ENCODE measurements at regions not wholly inside any gene's neighbourhood (a gene's known extent, or its start where the extent isn't known, plus 50 kb on each side); places are given as distances from the start of the nearest gene placed in this dataset.
A peak's percentile ranks its signal among the peaks of the same experiment; 100 is the strongest.

DNA sequence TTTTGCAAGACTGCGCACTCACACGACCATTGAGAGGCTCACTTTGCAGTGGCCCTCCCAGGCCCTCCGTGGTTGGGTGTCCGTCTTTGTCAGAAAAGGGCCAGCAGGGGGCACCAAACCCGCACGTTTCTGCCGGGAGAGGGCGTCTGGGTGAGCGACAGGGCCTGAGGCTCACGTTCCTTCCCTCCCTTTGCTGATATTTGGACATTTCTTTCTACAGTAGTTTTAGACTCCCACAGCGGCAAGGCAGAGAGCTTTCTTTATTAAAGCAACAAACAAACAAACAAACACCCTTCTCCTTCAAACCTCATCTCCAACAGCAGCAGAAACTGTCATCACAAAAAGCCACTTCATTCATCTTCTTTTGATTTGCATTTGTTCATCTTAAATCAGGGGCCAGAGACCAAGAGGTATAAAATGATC lies 79.2 kb upstream of the WDR26 start:
- 3% methylated on average over 11 of the region's 11 CpGs for WGBS, 2 donors
- TF ChIP-seq, protein P1, sequence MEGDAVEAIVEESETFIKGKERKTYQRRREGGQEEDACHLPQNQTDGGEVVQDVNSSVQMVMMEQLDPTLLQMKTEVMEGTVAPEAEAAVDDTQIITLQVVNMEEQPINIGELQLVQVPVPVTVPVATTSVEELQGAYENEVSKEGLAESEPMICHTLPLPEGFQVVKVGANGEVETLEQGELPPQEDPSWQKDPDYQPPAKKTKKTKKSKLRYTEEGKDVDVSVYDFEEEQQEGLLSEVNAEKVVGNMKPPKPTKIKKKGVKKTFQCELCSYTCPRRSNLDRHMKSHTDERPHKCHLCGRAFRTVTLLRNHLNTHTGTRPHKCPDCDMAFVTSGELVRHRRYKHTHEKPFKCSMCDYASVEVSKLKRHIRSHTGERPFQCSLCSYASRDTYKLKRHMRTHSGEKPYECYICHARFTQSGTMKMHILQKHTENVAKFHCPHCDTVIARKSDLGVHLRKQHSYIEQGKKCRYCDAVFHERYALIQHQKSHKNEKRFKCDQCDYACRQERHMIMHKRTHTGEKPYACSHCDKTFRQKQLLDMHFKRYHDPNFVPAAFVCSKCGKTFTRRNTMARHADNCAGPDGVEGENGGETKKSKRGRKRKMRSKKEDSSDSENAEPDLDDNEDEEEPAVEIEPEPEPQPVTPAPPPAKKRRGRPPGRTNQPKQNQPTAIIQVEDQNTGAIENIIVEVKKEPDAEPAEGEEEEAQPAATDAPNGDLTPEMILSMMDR (IDR thresholded peaks at IDR 0.05) = peak; percentile 82 to 91 (median 84)
- DNase-seq (peak; percentile 73 to 96 (median 86)), ATAC-seq (peak; percentile 89 to 98 (median 97)), FAIRE-seq (no peak)
- Histone ChIP-seq H3K27me3 (no peaks in the 10 kb centered on the region), H3K36me3 (no peaks in the 10 kb centered on the region), H3K4me3 (no peak overlapping the region), H3K4me1 (no peaks in the 10 kb centered on the region), H3K27ac (no peak overlapping the region), H3K9me3 (no peaks in the 10 kb centered on the region)
- intact Hi-C loops (cut with DNase I) = loop anchor here (5.0 to 10.0 kb wide), 6 partner anchors 129 to 409 kb away; no protein-coding TSS in a partner anchor

DNA sequence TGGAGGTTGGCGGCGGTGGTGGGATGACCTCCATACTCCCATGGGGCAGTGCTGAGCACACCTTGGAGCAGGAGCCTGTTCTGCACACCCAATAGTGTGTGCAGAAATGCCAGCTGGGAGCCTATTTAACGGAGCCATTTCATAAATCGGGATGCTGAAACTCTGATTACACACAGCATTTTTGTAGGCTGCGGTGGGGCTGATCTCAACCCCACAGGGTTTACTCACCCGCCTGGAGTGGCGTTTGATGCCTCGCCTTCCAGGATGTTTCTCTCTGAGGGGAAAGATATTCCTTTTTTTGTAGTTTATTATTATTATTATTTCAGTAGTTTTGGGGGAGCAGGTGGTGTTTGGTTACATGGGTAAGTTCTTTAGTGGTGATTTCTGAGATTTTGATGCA lies 82.6 kb upstream of the WDR26 start:
- H3K36me3 ChIP-seq = no peaks in the 10 kb centered on the region
- FAIRE-seq = no peak
- TF ChIP-seq, protein P1 (IDR thresholded peaks at IDR 0.05) = no peak
- no peak overlapping the region for H3K27ac ChIP-seq
- 87 to 97% methylated on average over 8 of the region's 8 CpGs for WGBS, 2 donors
- H3K9me3 ChIP-seq = no peaks in the 10 kb centered on the region
- DNase-seq = no peak
- intact Hi-C loops (cut with DNase I) = loop anchor here in 2 of 3 donors (10.0 kb wide), 2 partner anchors 338 to 398 kb away; no protein-coding TSS in a partner anchor
- H3K4me1 ChIP-seq = no peaks in the 10 kb centered on the region
- no peak overlapping the region for H3K4me3 ChIP-seq
- no peak for ATAC-seq
- no peaks in the 10 kb centered on the region for H3K27me3 ChIP-seq

DNA sequence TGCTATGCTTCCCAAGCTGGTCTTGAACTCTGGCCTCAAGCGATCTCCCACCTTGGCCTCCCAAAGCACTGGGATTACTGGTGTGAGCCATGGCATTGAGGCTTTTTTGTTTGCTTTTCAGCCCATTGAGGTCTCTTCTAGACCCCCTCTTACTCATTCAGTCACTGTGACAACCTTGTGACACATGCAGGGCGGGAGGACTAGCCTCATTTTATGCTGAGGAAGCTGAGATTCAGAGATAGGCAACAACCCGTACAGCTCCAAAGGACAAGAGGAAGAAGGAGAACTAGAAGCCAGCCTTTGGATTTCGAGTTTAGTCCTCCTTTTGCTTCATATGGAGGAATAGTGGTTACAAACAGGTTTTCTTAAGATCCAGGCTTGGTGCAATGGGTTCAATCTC lies 83.9 kb upstream of the WDR26 start:
- no peak overlapping the region for H3K27ac ChIP-seq
- ATAC-seq (no peak), FAIRE-seq (no peak), DNase-seq (no peak)
- WGBS, 2 donors = 89 to 92% methylated on average over 4 of the region's 4 CpGs
- no peak overlapping the region for H3K4me3 ChIP-seq
- H3K27me3 ChIP-seq = no peaks in the 10 kb centered on the region
- H3K4me1 ChIP-seq = no peaks in the 10 kb centered on the region
- TF ChIP-seq, protein P1 (IDR thresholded peaks at IDR 0.05) = no peak
- no peaks in the 10 kb centered on the region for H3K36me3 ChIP-seq
- intact Hi-C loops (cut with DNase I) = loop anchor here in 2 of 3 donors (10.0 kb wide), 2 partner anchors 336 to 396 kb away; no protein-coding TSS in a partner anchor
- H3K9me3 ChIP-seq = no peaks in the 10 kb centered on the region

DNA sequence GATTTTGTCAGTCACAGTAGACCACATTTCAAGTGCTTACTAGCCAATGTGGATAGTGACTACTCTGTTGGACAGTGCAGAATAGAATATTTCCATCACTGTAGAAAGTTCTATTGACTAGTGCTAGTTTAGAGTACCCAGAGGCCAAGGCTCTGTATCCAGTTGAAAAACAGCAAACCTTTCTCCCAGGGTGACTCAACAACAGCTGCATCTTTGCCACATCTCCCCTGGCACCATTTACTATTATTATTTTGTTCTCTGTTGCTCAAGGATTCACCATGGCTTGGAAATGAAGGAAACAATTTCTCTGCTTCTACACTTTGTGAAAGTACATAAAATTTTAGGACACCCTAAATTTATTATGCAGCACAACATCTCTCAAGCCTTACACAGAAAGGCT lies 85.3 kb upstream of the WDR26 start:
- intact Hi-C loops (cut with DNase I) = loop anchor here in 2 of 3 donors (10.0 kb wide), 3 partner anchors 115 to 395 kb away; no protein-coding TSS in a partner anchor
- no peaks in the 10 kb centered on the region for H3K36me3 ChIP-seq
- no peaks in the 10 kb centered on the region for H3K27me3 ChIP-seq
- ATAC-seq (no peak), DNase-seq (no peak), FAIRE-seq (no peak)
- H3K4me3 ChIP-seq = no peak overlapping the region
- TF ChIP-seq, protein P1 (IDR thresholded peaks at IDR 0.05) = no peak
- no peak overlapping the region for H3K27ac ChIP-seq
- H3K9me3 ChIP-seq = no peaks in the 10 kb centered on the region
- no peaks in the 10 kb centered on the region for H3K4me1 ChIP-seq

DNA sequence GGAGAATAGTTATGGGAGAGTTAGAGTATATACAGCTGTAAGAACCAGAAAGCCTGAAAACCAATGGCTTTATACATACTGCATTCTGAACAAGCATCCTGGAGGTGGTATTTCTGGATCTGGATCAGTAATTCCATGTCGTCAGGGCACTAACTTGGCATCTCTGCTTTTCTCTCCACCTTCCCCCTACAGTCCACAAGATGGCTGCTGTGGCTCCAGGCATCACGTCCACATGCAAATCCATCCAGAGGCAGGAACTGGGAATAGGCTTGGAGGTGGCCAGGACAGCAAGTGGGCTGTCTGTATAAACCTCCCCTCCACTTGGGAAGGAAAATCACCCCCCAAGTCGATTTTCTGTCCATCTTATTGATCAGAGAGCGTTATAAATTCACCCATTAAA lies 86.2 kb upstream of the WDR26 start:
- no peak for DNase-seq
- 77 to 83% methylated on average over 4 of the region's 4 CpGs for WGBS, 2 donors

More for the DNA sequence above, 86.2 kb upstream of the WDR26 start:
- TF ChIP-seq, protein P1 (IDR thresholded peaks at IDR 0.05) = no peak
- Histone ChIP-seq H3K4me1 (no peaks in the 10 kb centered on the region), H3K4me3 (no peak overlapping the region), H3K36me3 (no peaks in the 10 kb centered on the region), H3K27ac (no peak overlapping the region), H3K9me3 (no peaks in the 10 kb centered on the region), H3K27me3 (no peaks in the 10 kb centered on the region)
- ATAC-seq = no peak
- intact Hi-C loops (cut with DNase I) = loop anchor here in 1 of 3 donors (10.0 kb wide), 1 partner anchor 114 kb away; no protein-coding TSS in a partner anchor
- no peak for FAIRE-seq
